ENCODE measurements at regions not wholly inside any gene's neighbourhood (a gene's known extent, or its start where the extent isn't known, plus 50 kb on each side); places are given as distances from the start of the nearest gene placed in this dataset.

DNA sequence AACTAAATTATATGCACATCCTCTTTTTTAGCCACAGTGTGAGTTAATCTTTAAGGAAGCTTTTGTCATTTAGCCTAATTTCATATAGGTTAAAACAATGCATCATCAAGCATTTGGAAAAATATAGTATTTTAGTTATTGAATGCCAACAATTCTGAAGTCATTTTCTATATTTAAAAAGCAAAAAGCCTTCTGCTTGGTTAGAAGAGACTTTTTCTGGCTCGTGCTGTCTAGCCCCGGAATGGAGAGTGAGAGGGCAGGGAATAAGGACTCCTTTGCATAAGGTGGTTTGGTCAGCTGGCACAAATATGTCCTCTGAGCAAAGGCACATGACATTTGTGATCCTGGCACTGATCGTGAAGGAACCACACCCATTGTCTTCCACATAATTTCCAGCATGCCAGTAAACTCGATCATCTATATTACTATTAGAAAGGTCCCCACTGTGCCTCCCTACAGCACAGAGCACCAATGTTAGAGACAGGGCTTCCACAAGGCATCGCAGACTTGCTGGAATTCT lies 393.7 kb upstream of the INTU start:
- Histone ChIP-seq H3K27me3 (ENCODE audit: control insufficient read depth in 2 of 2, insufficient read depth in 2 of 2, low read length in 2 of 2) (no peaks in the 10 kb centered on the region), H3K4me1 (ENCODE audit: control insufficient read depth, extremely low read depth, insufficient read depth, low read length) (no peaks in the 10 kb centered on the region), H3K9me1 (replicated peaks; ENCODE audit: control insufficient read depth, extremely low read depth, insufficient read depth, low read length) (no peaks in the 10 kb centered on the region), H2AFZ (ENCODE audit: low read depth, low read length) (no peak overlapping the region), H3K27ac (ENCODE audit: insufficient read depth, low read depth, low read length) (no peak overlapping the region), H3K79me2 (ENCODE audit: control insufficient read depth, insufficient read depth, low read length) (no peaks in the 10 kb centered on the region), H3K9me3 (replicated peaks; ENCODE audit: control insufficient read depth, insufficient read depth, low read length) (peaks cover 3% of the 10 kb centered on the region), H3K36me3 (ENCODE audit: control insufficient read depth in 2 of 2, extremely low read depth in 1 of 2, insufficient read depth in 2 of 2, low read length in 2 of 2) (no peaks in the 10 kb centered on the region), H3K4me2 (ENCODE audit: insufficient read depth, low read length) (no peak overlapping the region), H4K20me1 (replicated peaks; ENCODE audit: control insufficient read depth, extremely low read depth, insufficient read depth, low read length) (no peaks in the 10 kb centered on the region), H3K9ac (replicated peaks; ENCODE audit: extremely low read depth, insufficient read depth, low read length) (no peak overlapping the region), H3K4me3 (replicated peaks in 1 of 3; ENCODE audit: insufficient read depth in 1 of 3, low read depth in 1 of 3, low read length in 3 of 3) (no peak overlapping the region)
- ChIA-PET CTCF (no interaction called here), POLR2A (no interaction called here)
- TF ChIP-seq POLR2A (IDR thresholded peaks at IDR 0.05; ENCODE audit: low read depth, low read length), result no peak
- no peak for TF ChIP-seq POLR2AphosphoS5 (IDR thresholded peaks at IDR 0.05; ENCODE audit: insufficient read depth, low read depth, low read length)
- TF ChIP-seq CTCF (IDR thresholded peaks at IDR 0.05; ENCODE audit: extremely low read depth in 1 of 2, insufficient read depth in 1 of 2, low read depth in 1 of 2, low read length in 2 of 2), result no peak
- TF ChIP-seq, protein P1, sequence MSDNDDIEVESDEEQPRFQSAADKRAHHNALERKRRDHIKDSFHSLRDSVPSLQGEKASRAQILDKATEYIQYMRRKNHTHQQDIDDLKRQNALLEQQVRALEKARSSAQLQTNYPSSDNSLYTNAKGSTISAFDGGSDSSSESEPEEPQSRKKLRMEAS (IDR thresholded peaks at IDR 0.05; ENCODE audit: insufficient read depth, insufficient read length), result no peak
- no peak for TF ChIP-seq MYC (IDR thresholded peaks at IDR 0.05; ENCODE audit: low read depth, low read length)
- no peak for TF ChIP-seq EZH2 (IDR thresholded peaks at IDR 0.05; ENCODE audit: borderline replicate concordance, low read depth, low read length, severe bottlenecking)
- no peak for TF ChIP-seq JUN (IDR thresholded peaks at IDR 0.05; ENCODE audit: borderline replicate concordance, insufficient read depth, insufficient read length, low read depth)
- no peak for TF ChIP-seq FOS (IDR thresholded peaks at IDR 0.05; ENCODE audit: borderline replicate concordance, insufficient read depth, low read length)
- TF ChIP-seq GATA2 (IDR thresholded peaks at IDR 0.05; ENCODE audit: insufficient read depth, insufficient read length, low read depth, low read length), result no peak
- no peak for DNase-seq (ENCODE audit: low read depth, low spot score)
- intact Hi-C loops (cut with micrococcal nuclease) (no loop called here), dilution Hi-C loops (cut with MboI; ENCODE audit: extremely low pct_ligation_motif_present, low sequenced_read_pairs) (no loop called here)
- BruUV-seq (replicated peaks), result no TSS peak
- no peak for FAIRE-seq
